ENCODE measurements at regions not wholly inside any gene's neighbourhood (a gene's known extent, or its start where the extent isn't known, plus 50 kb on each side); places are given as distances from the start of the nearest gene placed in this dataset.

DNA sequence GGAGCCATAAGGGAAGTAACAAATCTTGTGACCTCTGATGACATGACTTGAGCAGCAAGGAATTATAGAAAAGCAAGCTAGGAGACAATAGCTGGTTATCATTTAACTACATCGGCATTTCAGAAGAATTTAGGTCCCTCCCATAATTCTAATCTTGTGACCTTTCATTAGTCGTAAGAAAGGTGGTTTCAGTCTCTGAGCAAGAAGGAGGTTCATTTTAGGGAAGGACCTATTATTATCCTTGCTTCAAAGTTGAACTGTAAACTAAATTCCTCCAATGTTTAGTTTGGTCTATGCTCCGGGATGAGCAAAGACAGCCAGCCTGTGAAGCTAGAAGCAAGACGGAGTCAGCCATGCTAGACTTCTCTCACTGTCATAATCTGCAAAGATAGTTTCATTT lies 159.6 kb downstream of the SLC16A9 start:
- no peak for DNase-seq

DNA sequence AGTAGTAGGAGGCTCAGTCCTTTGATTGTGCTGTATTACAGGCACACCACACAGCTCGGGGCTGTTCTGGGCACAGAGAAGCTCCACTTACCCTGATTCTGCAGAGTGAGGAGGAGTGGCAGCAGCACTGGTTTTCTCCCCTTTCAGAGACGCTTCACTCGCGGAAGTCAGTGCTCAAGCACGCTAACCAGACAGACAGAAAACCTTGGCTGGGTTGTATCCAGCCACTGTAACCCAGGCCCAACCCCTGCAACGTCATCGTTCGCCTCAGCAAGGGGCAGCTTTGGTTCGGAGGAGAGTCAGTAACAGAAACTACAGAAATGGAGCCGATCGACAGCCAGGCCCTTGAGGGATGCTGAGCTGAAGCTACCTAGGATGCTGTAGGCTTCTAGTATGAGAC lies 171.0 kb downstream of the SLC16A9 start:
- DNase-seq = no peak

DNA sequence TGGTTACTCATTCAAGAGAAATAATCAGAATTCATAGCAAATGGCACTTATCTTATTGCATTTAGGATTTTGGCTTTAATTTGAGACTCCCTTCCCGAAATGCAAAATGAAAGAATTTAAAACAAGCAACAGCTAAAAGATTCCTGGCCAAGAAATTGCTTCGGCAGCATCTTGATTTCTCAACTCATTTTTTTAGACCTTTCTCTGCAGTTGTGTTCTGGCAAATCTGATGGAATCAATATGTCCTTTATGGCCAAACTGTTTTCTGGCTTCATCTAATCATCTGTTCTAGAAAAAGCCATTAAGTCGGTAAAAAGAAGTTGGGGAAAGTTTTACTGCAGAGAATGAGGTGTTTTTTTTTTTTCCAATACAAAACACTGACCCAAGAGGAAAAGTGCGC lies 172.1 kb downstream of the SLC16A9 start:
- no peak for DNase-seq

DNA sequence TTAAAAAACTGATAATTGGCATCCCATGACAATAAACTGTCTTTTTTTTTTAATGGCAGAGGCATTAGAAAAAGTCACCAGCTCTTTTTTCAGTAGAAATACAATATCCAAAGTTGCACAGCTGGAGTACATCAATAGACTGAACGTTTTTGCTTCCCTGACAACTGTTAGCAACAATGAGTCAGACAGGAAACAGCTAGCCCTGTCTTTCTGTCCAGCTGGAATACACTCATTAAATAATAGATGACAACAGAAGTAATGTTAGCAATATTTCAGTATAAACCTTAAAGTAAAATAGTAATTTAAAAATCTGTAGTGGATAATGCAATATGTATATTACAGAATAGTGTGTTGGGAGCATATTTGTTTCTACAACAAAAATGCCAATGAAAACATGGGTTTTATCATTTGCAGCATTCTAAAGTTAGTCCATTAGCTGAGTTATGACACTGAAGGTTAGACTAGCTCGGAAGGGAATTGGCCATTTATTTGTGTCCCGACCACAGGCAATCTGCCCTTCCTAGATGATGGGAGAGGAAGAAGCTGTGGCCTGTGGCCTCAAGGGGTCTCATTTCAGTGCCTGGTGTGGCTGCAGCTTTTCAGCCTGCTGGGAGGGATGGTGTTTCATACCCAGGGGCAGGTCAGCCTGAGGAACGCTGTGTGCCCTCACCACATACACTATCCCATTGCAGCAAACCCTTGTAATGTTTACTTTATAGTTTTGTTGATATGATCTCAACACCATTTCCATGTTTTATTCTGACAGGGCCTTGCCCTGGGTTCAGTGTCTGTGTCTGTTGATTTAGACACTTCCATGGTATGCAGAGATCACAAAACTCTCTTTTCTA lies 173.3 kb downstream of the SLC16A9 start:
- no peak for DNase-seq

DNA sequence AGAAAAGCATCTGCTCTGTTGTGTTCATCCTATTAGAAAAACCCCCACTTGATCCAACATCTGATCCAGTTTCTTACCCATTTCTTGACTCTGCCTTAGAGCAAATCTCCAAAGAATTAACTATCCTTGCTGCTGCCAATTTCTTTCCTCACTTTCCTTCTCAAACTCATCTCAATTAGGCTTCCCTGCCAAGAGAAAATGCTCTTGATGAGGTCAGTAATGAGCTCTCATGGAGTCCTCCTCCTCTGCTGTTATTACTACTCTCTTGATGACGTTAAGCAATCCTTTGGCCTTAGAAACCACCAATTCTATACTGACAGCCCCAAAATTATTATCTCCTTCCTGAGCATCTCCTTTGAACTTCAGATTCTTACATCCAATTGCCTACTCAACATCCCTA lies 162.0 kb upstream of the FAM13C start:
- no peak for DNase-seq

DNA sequence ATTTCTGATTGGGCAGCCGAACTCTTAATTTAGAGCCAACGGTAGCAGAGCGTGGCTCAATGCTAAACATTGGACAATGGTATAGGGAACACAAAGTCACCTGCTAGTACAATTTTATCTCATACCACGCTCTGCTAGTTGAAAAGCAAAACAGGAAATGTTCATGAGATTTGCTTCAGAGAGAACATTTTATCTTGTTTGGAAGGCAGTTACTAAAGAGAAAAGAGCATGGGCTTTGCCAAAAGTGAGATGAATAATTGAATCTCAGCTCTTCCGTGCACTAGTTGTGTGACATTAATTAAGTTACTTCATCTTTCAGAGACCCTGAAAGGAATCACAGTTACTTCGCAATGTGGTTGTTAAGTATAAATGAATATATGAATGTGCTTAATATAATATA lies 161.5 kb upstream of the FAM13C start:
- no peak for DNase-seq

DNA sequence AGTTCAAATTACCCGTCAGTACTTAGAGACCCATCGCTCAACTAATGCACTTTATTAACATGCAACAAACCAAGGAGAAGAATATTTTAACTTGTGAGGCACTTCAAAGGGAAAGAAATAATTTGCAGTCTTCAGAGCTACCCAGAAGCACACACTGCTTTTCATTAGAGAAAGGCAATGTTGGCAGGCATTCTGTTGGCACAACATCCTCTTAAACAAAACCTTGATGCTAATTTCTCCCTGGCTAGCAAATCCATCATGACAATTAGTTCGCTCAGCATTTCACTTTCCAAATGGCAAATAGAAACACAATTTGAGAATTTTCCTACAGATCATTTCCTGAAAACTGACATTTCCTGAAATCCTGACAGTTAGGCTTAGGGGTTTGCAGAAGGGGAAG lies 155.6 kb upstream of the FAM13C start:
- DNase-seq = no peak

DNA sequence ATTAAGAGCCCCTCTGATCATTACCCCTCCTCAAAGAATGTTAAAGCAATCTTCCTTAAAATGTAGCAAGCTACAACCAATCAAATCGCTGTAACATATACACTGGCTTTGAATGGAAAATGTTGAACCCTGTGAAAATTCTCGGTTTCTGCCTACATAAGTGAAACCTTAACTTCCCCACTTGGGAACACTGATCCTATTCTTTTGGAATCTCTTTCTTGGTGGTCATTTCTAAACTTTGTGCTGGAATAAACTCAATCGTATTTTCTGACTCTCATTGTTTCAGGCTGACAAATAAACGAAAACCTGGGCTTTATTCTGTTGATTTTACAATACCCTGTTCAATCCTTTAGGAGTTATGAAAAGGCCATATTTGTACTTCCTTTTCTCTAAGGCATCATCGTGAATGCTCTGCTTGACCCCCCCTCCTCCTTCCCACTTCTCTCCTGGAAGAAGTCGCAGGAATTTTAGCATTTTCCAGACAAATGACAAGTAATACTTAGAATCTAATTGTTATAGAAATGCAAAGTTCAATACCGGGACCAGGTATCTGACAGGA lies 155.1 kb upstream of the FAM13C start:
- no peak for DNase-seq

DNA sequence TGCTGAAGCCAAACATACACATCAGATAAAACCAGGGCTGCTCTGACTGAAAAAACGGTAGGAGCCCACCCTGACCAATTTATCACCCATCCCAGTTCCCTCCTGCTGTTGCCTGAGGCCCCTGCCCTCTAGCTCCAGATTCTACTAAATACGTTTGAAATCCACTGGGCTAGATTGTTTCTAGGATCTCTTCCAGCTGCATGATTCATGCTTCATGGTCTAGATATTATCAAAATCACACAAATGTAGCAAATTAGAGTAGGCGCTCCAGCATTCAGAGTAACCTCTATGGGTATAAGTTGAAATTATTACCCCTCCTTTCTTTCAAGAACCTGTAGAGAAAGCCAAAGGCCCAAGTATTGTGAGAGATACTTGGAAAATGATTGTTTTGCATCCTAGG lies 151.2 kb upstream of the FAM13C start:
- no peak for DNase-seq

DNA sequence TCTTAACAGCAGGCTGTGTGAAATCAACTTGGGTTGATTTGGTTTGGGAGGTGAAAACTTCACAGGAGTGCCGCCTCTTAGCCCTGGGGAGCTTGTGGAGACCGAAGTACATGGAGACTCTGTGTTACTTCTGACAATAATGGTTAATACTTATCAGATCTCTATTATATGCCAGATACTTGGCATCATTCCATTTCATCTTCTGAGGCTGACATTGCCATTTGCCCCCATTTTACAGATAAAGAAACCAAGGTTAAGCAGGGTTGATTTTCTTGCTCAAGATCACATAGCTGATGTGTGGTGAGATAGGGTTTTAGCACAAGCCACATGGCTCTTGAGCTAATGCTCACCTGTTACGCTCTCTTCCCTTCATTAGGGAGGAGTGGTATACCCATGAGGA lies 150.6 kb upstream of the FAM13C start:
- DNase-seq = no peak

DNA sequence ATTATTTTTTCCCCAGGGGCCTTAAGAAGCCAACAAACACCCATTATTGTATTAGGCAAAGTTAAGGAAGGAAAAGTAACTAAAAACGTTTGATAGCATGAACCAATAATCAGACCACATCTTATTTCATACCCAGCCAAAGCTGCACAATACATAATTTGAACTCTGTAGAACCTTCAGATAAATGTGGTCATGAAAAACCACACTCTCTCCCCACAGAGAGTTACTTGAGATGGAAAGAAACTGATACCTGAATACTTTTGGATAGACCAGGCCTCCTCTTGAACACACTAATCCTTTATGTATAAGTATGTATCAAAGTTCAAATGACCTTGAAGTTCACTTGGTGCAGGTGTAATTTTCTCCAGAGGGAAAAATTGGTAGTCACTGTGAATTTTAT lies 146.6 kb upstream of the FAM13C start:
- no peak for DNase-seq

DNA sequence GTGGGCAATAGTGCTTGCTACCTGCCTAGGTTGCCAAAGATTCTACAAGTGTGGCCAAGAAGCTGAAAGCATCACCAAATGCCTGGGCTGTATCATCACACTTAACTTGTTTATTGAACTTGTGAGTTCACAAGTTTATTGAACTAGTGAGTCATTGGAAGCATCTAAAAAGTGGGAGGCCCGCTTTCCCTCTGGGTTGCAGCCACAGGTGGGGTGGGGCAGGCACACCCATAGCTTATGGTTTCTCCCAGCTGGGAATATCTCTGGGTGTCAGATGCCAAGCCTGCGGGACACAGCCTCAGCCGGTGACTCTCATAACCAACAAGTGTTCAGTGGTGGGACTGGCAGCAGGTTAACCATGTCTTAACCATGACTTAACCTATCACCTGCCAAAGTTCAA lies 145.9 kb upstream of the FAM13C start:
- no peak for DNase-seq

DNA sequence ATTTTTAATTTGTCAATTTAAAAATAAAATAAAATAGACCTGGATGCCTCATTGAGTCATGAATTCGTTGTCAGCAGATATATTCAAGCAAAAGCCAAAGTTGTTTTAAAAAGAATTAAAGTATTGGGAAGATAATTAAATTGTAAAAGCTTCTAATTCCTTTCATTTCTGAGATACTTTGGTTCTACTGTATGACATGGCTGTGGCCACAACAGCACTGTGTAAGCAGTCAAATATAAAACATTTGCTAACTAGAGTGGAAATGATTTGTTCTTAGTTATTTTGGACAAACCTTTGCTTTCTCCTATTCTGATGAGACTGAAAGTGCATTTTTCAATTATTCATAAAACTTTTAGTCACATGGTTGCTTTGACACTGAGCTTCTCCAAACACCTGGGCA lies 143.6 kb upstream of the FAM13C start:
- DNase-seq = no peak

DNA sequence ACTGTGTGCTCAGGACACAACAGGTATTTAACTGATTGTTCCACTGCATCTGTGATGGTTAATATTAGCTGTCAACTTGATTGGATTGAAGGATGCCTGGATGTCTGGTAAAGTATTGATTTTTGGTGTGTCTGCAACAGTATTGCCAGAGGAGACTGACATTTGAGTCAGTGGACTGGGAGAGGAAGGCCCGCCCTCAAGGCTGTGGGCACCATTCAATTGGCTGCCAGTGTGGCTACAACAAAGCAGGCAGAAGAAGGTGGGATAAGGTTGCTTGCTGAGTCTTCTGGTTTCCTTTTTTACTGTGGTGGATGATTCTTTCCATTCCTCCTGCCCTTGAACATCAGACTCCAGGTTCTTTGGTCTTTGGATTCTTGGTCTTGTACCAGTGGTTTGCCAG lies 137.1 kb upstream of the FAM13C start:
- DNase-seq = no peak

DNA sequence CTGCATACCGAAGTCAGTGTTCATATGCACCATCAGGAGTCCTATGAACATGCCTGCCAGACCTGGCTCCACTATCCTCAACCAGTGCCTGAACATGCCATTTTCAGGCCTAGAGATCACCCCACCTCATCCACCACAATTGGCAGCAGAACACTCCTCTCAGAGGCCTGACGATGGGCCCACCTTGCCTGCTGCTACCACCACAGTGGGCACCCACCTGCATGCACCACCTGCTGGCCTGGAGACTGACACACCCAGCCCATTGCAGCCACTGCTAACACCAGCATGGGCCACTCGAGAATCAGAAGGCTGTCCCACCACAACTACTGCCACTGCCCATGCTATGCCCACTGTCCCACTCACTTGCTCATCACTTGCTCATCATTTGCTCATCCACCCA lies 130.7 kb upstream of the FAM13C start:
- DNase-seq = no peak

DNA sequence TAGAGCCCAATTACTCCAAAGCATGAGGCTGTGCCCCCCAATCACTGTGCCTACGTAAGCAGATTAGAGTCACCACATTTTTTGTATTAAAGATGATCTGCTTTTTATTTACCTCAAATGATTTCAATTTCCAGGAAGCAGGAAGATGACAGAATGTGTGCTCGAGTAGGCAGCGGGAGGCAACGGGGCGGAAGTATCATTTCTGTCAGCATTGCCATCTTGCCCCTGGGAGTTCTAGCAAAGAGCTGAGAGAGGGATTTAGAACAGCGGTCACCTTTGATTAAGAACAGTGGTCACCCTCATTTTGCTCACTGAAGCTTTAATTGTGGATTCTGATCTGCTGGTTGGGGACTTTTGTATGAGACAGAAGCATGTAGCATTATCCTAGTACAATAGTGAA lies 117.1 kb upstream of the FAM13C start:
- no peak for DNase-seq

DNA sequence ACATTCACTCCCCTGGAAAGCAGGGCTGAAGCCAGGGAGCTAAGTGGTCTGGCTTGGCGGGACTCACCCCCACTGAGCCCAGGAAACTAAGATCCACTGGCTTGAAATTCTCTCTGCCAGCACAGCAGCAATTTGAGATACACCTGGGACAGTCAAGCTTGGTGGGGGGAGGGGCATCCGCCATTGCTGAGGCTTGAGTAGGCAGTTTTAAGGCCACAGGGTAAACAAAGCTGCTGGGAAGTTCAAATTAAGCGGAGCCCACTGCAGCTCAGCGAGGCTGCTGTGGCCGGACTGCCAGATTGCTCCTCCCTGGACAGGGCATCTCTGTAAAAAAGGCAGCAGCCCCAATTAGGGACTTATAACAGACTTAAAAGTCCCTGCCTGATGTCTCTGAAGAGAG lies 108.2 kb upstream of the FAM13C start:
- DNase-seq = no peak

DNA sequence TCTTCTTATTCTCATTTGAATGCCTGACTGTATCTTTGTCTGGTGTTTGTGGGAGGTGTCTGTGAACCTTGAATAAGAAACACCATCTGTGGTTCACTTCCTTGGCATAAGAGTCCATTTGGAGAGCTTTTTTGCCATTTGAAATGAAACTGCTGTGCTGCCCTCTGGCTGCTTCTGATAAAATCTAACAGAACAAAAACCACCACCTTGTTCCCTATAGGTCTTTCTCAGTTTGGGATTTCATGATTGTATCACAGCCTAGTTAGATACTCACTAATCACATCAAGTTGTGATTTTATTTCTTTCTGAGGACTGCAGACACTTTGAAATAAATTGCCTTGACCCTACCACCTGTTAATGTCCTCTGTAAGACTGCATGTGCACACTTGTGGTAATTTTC lies 102.7 kb upstream of the FAM13C start:
- DNase-seq = no peak

DNA sequence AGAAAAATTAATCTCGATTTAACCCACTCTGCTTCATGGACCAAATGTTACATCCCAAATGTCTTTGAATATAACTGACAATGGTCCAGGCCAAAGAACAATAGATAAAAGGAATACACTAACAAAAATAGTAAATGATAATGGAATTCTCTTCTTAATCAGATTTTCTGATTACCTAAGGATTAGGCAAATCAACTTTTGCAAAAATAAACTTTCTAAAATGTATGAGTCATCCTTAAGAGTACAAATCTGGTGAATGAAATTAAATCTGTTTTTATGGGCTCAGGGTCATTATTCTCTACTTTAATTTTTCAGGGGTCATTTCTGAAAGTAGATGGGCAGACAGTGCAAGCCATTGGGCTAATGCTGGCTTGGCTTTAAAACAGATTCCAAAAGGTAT lies 102.1 kb upstream of the FAM13C start:
- DNase-seq = no peak

DNA sequence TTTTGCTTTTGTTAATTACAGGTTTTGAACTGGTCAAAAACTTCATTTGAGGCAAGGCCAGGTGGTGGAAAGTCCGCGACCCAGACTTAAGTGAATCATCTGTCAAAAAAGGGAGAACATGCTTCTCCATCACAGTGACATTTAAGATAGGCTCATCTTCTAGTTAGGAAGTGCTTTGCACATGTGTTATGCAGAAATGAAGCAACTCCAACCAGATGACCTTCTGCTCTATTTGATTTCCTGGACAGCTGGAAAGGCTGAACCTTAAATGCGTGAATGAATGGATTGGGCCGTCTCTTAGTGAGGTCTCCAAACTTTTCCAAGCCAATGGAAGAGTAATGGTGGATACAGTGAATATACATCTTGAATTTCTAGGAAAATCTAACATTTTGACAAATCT lies 101.6 kb upstream of the FAM13C start:
- DNase-seq = no peak

DNA sequence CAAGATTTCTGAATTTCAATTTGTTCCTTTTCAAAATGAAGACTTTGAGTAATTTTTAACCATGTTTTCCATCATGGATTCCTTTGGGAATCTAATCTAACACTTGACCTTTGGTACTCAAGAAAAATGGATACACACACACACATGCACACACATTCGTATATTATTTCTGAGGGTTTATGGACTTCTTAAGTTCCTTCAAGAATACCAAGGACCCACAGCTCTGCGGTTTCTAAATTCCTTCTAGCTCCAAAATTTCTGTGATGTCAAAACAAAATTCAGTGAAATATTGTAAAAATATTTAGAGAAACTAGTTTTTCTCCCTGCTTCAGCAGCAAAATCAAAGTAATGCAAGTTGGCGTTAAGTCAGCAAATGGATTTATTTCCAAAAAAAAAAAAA lies 98.3 kb upstream of the FAM13C start:
- no peak for DNase-seq

DNA sequence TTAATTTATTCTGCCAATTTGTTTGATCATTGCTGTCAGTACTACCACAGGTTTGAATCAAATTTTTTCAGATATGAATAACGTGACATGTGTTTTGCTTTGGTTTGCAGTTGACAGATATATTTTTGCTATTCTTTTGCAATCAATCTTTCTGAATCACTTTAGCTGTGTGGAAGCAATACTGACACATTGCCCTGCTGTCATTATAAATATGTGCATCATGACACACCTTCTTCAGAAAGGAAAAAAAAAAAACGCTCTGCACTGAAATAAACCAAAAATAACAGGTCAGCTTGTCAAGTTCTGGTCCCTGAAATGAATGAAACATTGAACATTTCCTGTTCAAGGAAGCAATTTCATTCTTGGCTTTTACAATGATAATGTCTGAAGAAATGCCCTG lies 93.8 kb upstream of the FAM13C start:
- DNase-seq = no peak

DNA sequence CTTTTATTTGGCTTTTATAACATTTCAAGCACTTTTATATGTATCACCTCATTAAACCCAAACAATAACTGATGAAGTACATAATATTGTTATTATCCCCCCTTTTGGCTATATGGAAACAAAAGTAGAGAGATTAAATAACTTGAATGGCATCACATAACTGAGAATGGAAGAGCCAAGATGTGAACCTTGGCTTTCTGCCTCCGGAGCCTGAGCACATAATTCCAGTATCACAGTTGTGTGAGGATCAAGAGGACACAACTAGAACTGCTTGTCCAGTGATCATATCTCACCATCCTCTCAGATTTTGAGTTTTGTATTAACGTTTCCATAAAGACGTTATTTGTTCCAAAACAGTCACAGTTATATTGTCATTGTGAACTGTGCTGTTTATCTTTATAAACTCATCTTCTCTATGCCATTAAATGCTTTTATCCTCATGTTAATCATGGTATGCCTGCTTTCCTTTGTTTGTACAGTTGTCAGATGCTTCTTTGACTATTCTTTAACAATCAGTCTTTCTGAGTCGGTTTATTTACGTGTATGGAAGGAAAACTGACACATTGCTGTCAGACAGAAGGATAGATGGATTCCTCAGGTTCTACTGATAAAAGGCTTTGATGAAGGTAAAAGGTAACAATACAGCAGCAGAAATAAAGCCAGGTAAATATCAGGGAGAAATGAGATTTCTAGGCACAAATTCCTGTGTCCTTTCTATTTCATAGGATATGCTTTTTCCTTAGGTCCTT lies 92.0 kb upstream of the FAM13C start:
- DNase-seq = no peak

DNA sequence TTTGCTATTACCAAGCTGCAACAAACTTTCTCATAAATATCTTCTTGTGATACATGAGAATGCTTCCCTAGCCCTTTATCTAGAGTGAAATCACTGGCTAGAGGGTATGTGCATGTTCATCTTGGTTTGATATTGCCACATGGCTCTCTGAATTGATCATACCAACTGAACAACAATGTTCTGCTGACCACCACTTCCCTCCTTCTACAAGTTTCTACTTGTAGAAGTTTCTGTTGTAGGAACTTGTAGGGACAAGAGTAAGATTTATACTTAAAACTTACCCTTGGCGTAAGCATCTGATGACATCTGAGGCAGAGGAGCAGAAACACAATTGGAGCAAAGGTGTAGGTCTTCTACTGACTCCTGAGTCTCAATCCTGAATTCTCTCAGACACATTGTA lies 86.3 kb upstream of the FAM13C start:
- no peak for DNase-seq

Data from DMS79 treated with DMSO at 0.1 percent for 48 hours (cell line).